HCT116 (cell line): ENCODE measurements at regions not wholly inside any gene's neighbourhood (a gene's known extent, or its start where the extent isn't known, plus 50 kb on each side); places are given as distances from the start of the nearest gene placed in this dataset.

Experiments used
- ATAC-seq: fragments of 200-7000 bp; cut with Tn5 transposase; 2 replicates; pipeline ENCODE4 v1.9.1; 2020; ENCODE audit warnings: mild to moderate bottlenecking, moderate library complexity
- BruUV-seq: library from RNA; stranded (reverse); fragments of 400-500 nt; replicated peaks from 2 replicates; lab custom pipeline; 2021; lab: Mats Ljungman, UMichigan
- CTCF ChIA-PET: fragments of 300-600 bp; sonication (Branson Sonifier 250); formaldehyde crosslinking; loops from one replicate; lab custom pipeline; 2021; ENCODE audit warnings: antibody characterized with exemption; lab: Charles Lee
- POLR2A ChIA-PET: fragments of 300-600, 350-600 bp; sonication (Branson Sonifier 250); formaldehyde crosslinking; loops from one replicate; lab custom pipeline; 2021; ENCODE audit warnings: antibody characterized with exemption; lab: Charles Lee
- RAD21 ChIA-PET, 2 experiments: fragments of 300-600 bp; sonication (Branson Sonifier 250); formaldehyde crosslinking; loops; one replicate each; lab custom pipeline; 2023; ENCODE audit warnings: low total read pairs in 2 of 2; ENCODE audit not compliant: uncharacterized antibody in 2 of 2, unreplicated experiment in 2 of 2, low non-redundant PET in 1 of 2; lab: Charles Lee
- DNase-seq: peaks from one replicate; pipeline ENCODE4 v3.0.0-alpha.2; 2010; ENCODE audit warnings: low read depth, low spot score
- H2AFZ ChIP-seq: fragments of 200-600 bp; shearing (Covaris generic), sonication (generic); 2 replicates; pipeline ENCODE4 v1.6.1; 2017; ENCODE audit warnings: low read depth, mixed run types, mixed read lengths, antibody characterized with exemption, low read length; ENCODE audit not compliant: poor library complexity, severe bottlenecking
- H3K27ac ChIP-seq: 2 replicates; pipeline ENCODE4 v1.5.1; 2012; ENCODE audit warnings: low read depth, low read length
- H3K27me3 ChIP-seq: fragments of 200-600 bp; sonication (generic); 2 replicates; pipeline ENCODE4 v1.6.1; 2016; ENCODE audit warnings: mixed run types, low read length, mixed read lengths; ENCODE audit not compliant: insufficient read depth
- H3K36me3 ChIP-seq, 2 experiments: fragments of 200-500 bp in 1 of 2; fragments of 200-600 bp in 1 of 2; sonication (Bioruptor generic) in 1 of 2; sonication (generic) in 1 of 2; 2 replicates each; pipeline versions ENCODE4 v1.5.1 to v1.6.1; 2014 to 2016; ENCODE audit warnings: low read length in 2 of 2, inconsistent platforms in 1 of 2, mixed read lengths in 1 of 2, mixed run types in 1 of 2; ENCODE audit not compliant: insufficient read depth in 2 of 2, control insufficient read depth in 1 of 2
- H3K4me1 ChIP-seq, 2 experiments: fragments of 200-600 bp in 1 of 2; sonication (generic) in 1 of 2; 2 replicates each; pipeline versions ENCODE4 v1.5.1 to v1.6.1; 2012 to 2017; ENCODE audit warnings: low read length in 2 of 2, inconsistent platforms in 1 of 2, mild to moderate bottlenecking in 1 of 2, mixed read lengths in 1 of 2, mixed run types in 1 of 2, moderate library complexity in 1 of 2; ENCODE audit not compliant: insufficient read depth in 2 of 2, control insufficient read depth in 1 of 2
- H3K4me2 ChIP-seq: fragments of 200-600 bp; sonication (generic); 2 replicates; pipeline ENCODE4 v1.6.1; 2017; ENCODE audit warnings: mixed run types, low read length, mixed read lengths
- H3K4me3 ChIP-seq, 2 experiments: fragments of 200-600 bp in 1 of 2; sonication (generic) in 1 of 2; replicated peaks in 1 of 2; 2 replicates each; pipeline ENCODE4 v1.5.1; 2011 to 2016; ENCODE audit warnings: low read length in 2 of 2, control low read depth in 1 of 2, low read depth in 1 of 2, mild to moderate bottlenecking in 1 of 2, mixed read lengths in 1 of 2, mixed run types in 1 of 2
- H3K79me2 ChIP-seq: fragments of 200-600 bp; sonication (generic); 2 replicates; pipeline ENCODE4 v1.6.1; 2017; ENCODE audit warnings: mild to moderate bottlenecking, mixed run types, low read length, moderate library complexity, mixed read lengths; ENCODE audit not compliant: insufficient read depth
- H3K9ac ChIP-seq: fragments of 200-600 bp; sonication (generic); 2 replicates; pipeline ENCODE4 v1.6.1; 2016; ENCODE audit warnings: low read length, mixed read lengths
- H3K9me2 ChIP-seq: fragments of 200-600 bp; sonication (generic), shearing (Covaris generic); 2 replicates; pipeline ENCODE4 v1.6.1; 2017; ENCODE audit warnings: mixed run types, mild to moderate bottlenecking, moderate library complexity; ENCODE audit not compliant: insufficient read depth
- H3K9me3 ChIP-seq, 2 experiments: fragments of 200-500 bp in 1 of 2; fragments of 200-600 bp in 1 of 2; sonication (Bioruptor generic) in 1 of 2; sonication (generic) in 1 of 2; 2 replicates each; pipeline ENCODE4 v1.6.1; 2014 to 2017; ENCODE audit warnings: low read length in 2 of 2, mixed read lengths in 2 of 2, inconsistent platforms in 1 of 2, low read depth in 1 of 2, mild to moderate bottlenecking in 1 of 2, mixed run types in 1 of 2, moderate library complexity in 1 of 2; ENCODE audit not compliant: control insufficient read depth in 1 of 2, insufficient read depth in 1 of 2
- H4K20me1 ChIP-seq: fragments of 200-600 bp; sonication (generic), shearing (Covaris generic); 2 replicates; pipeline ENCODE4 v1.6.1; 2017; ENCODE audit warnings: mixed run types, mild to moderate bottlenecking, moderate library complexity; ENCODE audit not compliant: insufficient read depth
- ELF1 ChIP-seq: IDR thresholded peaks from 2 replicates; pipeline ENCODE4 v1.6.1; 2012; ENCODE audit warnings: low read depth, borderline replicate concordance
- EZH2 ChIP-seq: fragments of 200-600 bp; sonication (generic); IDR thresholded peaks from 2 replicates; pipeline ENCODE4 v1.6.1; 2017; ENCODE audit warnings: antibody characterized with exemption, mixed run types
- FOSL1 ChIP-seq: IDR thresholded peaks from 2 replicates; pipeline ENCODE4 v1.6.1; 2012; ENCODE audit warnings: low read depth
- JUND ChIP-seq: IDR thresholded peaks from 2 replicates; pipeline ENCODE4 v1.6.1; 2012
- SIN3A ChIP-seq: IDR thresholded peaks from 2 replicates; pipeline ENCODE4 v1.6.1; 2012; ENCODE audit warnings: low read depth
- ZFX ChIP-seq: fragments of 450-650 bp; IDR thresholded peaks from 2 replicates; pipeline ENCODE4 v1.6.1; 2017
- intact Hi-C: fragments of 100-400 bp; cut with micrococcal nuclease; formaldehyde crosslinking; loops from 2 replicates; pipeline ENCODE4 v1.10.0; 2022
- TF ChIP-seq, protein P1 (sequence below): IDR thresholded peaks from 2 replicates; pipeline ENCODE4 v1.6.1; 2012
- TF ChIP-seq, protein P2 (sequence below), 3 experiments: fragments of 200-600 bp in 1 of 3; sonication (generic) in 1 of 3; IDR thresholded peaks in 2 of 3; conservative IDR thresholded peaks in 1 of 3; 2 replicates each; pipeline ENCODE4 v1.5.1; 2012 to 2017; ENCODE audit warnings: low read depth in 2 of 3, low read length in 2 of 3, antibody characterized with exemption in 1 of 3, borderline replicate concordance in 1 of 3, control low read depth in 1 of 3, mild to moderate bottlenecking in 1 of 3, mixed read lengths in 1 of 3, mixed run types in 1 of 3, moderate library complexity in 1 of 3; ENCODE audit not compliant: insufficient read depth in 1 of 3
- TF ChIP-seq, protein P3 (sequence below): IDR thresholded peaks from 2 replicates; pipeline ENCODE4 v1.6.1; 2011; ENCODE audit warnings: mild to moderate bottlenecking, low read length, moderate library complexity; ENCODE audit not compliant: insufficient replicate concordance; ENCODE audit errors: extremely low read depth

DNA sequence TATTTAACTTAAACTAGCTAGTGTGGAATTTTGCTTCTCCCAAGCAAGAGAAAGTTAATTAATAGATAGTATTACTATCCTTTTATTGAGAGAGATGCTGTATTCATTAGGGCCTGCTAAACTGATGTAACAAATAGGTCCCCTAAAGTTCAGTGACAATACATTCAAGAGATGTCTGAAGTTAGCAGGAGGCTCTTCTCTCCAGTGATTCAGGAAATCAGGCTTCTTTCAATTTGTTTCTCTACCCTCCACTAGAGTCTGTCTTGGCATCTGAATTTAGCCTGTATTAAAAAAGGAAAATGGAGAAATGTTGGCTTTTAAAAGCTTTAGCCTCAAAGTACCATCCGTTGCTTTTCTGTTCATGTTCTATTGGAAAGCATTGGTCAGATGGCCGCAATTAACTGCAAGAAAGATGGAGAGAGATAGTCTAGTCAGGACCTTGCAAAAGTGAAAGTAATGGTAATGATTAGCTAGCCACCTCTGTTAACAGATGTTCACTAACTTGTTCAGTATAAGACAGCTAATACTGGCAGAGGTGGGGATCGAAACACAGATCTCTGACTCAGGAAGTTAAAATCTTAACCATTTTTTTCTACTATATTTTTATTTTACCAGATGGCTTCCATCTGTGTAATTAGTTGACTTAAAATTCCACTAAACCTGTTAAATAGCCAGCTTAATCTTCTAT, 786.8 kb downstream of the TMTC2 start:
- CTCF ChIA-PET, result no interaction called here
- RAD21 ChIA-PET, result no interaction called here
- no peaks in the 10 kb centered on the region for H3K9me3 ChIP-seq

More for the DNA sequence above, 786.8 kb downstream of the TMTC2 start:
- intact Hi-C loops, result no loop called here
- Histone ChIP-seq H3K9ac (no peak overlapping the region), H3K36me3 (no peaks in the 10 kb centered on the region), H3K27me3 (no peaks in the 10 kb centered on the region), H3K4me1 (no peaks in the 10 kb centered on the region), H2AFZ (no peak overlapping the region), H3K9me2 (no peaks in the 10 kb centered on the region), H3K79me2 (no peaks in the 10 kb centered on the region), H3K4me2 (no peak overlapping the region), H4K20me1 (no peaks in the 10 kb centered on the region), H3K4me3 (no peak overlapping the region), H3K27ac (no peak overlapping the region)
- BruUV-seq, result no TSS peak
- DNase-seq, result no peak
- TF ChIP-seq JUND (no peak), EZH2 (no peak), ELF1 (no peak), SIN3A (no peak), FOSL1 (no peak), ZFX (no peak)
- TF ChIP-seq, protein P1, sequence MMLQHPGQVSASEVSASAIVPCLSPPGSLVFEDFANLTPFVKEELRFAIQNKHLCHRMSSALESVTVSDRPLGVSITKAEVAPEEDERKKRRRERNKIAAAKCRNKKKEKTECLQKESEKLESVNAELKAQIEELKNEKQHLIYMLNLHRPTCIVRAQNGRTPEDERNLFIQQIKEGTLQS, result no peak
- TF ChIP-seq, protein P2, sequence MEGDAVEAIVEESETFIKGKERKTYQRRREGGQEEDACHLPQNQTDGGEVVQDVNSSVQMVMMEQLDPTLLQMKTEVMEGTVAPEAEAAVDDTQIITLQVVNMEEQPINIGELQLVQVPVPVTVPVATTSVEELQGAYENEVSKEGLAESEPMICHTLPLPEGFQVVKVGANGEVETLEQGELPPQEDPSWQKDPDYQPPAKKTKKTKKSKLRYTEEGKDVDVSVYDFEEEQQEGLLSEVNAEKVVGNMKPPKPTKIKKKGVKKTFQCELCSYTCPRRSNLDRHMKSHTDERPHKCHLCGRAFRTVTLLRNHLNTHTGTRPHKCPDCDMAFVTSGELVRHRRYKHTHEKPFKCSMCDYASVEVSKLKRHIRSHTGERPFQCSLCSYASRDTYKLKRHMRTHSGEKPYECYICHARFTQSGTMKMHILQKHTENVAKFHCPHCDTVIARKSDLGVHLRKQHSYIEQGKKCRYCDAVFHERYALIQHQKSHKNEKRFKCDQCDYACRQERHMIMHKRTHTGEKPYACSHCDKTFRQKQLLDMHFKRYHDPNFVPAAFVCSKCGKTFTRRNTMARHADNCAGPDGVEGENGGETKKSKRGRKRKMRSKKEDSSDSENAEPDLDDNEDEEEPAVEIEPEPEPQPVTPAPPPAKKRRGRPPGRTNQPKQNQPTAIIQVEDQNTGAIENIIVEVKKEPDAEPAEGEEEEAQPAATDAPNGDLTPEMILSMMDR (IDR thresholded peaks at IDR 0.05 in 2 of 3, conservative IDR thresholded peaks at IDR 0.05 in 1 of 3; ENCODE audit: borderline replicate concordance in 1 of 3, insufficient read depth in 1 of 3, low read depth in 2 of 3, low read length in 2 of 3), result no peak
- TF ChIP-seq, protein P3, sequence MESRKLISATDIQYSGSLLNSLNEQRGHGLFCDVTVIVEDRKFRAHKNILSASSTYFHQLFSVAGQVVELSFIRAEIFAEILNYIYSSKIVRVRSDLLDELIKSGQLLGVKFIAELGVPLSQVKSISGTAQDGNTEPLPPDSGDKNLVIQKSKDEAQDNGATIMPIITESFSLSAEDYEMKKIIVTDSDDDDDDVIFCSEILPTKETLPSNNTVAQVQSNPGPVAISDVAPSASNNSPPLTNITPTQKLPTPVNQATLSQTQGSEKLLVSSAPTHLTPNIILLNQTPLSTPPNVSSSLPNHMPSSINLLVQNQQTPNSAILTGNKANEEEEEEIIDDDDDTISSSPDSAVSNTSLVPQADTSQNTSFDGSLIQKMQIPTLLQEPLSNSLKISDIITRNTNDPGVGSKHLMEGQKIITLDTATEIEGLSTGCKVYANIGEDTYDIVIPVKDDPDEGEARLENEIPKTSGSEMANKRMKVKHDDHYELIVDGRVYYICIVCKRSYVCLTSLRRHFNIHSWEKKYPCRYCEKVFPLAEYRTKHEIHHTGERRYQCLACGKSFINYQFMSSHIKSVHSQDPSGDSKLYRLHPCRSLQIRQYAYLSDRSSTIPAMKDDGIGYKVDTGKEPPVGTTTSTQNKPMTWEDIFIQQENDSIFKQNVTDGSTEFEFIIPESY, result no peak
- ATAC-seq, result no peak
- POLR2A ChIA-PET, result no interaction called here
